SK-N-SH treated with all-trans-retinoic acid at 6 μM for 48 hours (cell line): ENCODE measurements at regions not wholly inside any gene's neighbourhood (a gene's known extent, or its start where the extent isn't known, plus 50 kb on each side); places are given as distances from the start of the nearest gene placed in this dataset.
A peak's percentile ranks its signal among the peaks of the same experiment; 100 is the strongest.

Experiments used
- ATAC-seq: fragments of 200-7000 bp; cut with Tn5 transposase; 3 replicates; pipeline ENCODE4 v1.9.1; 2020; ENCODE audit warnings: mild to moderate bottlenecking, moderate library complexity
- ARNTL ChIP-seq: fragments of 450-650 bp; formaldehyde crosslinking; IDR thresholded peaks from 2 replicates; pipeline ENCODE4 v1.5.0; 2020; ENCODE audit warnings: low read depth, mild to moderate bottlenecking, moderate library complexity, borderline replicate concordance
- BACH2 ChIP-seq: fragments of 250-450 bp; sonication (Bioruptor Pico); IDR thresholded peaks from 2 replicates; pipeline ENCODE4 v1.9.0; 2021; ENCODE audit warnings: mild to moderate bottlenecking, borderline replicate concordance
- CREB5 ChIP-seq: fragments of 250-450 bp; sonication (Bioruptor Pico); IDR thresholded peaks from 2 replicates; pipeline ENCODE4 v1.5.1; 2020; ENCODE audit warnings: low read depth, mild to moderate bottlenecking, moderate library complexity
- CSDC2 ChIP-seq: fragments of 250-450 bp; sonication (Bioruptor Pico); IDR thresholded peaks from 2 replicates; pipeline ENCODE4 v1.5.0; 2020; ENCODE audit warnings: mild to moderate bottlenecking, moderate library complexity
- CSRNP3 ChIP-seq: fragments of 250-450 bp; sonication (Bioruptor Pico); IDR thresholded peaks from 2 replicates; pipeline ENCODE4 v1.5.1; 2021; ENCODE audit warnings: mild to moderate bottlenecking, moderate library complexity
- ESRRG ChIP-seq: fragments of 250-450 bp; sonication (Bioruptor Pico); IDR thresholded peaks from 2 replicates; pipeline ENCODE4 v1.6.1; 2021; ENCODE audit warnings: mild to moderate bottlenecking
- GLIS3 ChIP-seq: fragments of 250-450 bp; sonication (Bioruptor Pico); IDR thresholded peaks from 2 replicates; pipeline ENCODE4 v1.5.0; 2020; ENCODE audit warnings: mild to moderate bottlenecking, moderate library complexity
- ISL1 ChIP-seq: fragments of 250-450 bp; sonication (Bioruptor Pico); IDR thresholded peaks from 2 replicates; pipeline ENCODE4 v2.1.2; 2022; ENCODE audit warnings: mild to moderate bottlenecking, moderate library complexity
- OSR1 ChIP-seq: fragments of 250-450 bp; sonication (Bioruptor Pico); IDR thresholded peaks from 2 replicates; pipeline ENCODE4 v1.8.0; 2022; ENCODE audit warnings: moderate library complexity, mild to moderate bottlenecking, inconsistent platforms
- POU6F1 ChIP-seq: fragments of 250-450 bp; sonication (Bioruptor Pico); IDR thresholded peaks from 2 replicates; pipeline ENCODE4 v1.8.0; 2021; ENCODE audit warnings: low read depth, mild to moderate bottlenecking, moderate library complexity, borderline replicate concordance
- PPARA ChIP-seq: fragments of 250-450 bp; sonication (Bioruptor Pico); IDR thresholded peaks from 2 replicates; pipeline ENCODE4 v1.5.0; 2020; ENCODE audit warnings: mild to moderate bottlenecking, borderline replicate concordance
- RARB ChIP-seq: fragments of 250-450 bp; sonication (Bioruptor Pico); IDR thresholded peaks from 2 replicates; pipeline ENCODE4 v1.8.0; 2021; ENCODE audit warnings: mild to moderate bottlenecking, moderate library complexity
- SNAI2 ChIP-seq: fragments of 250-450 bp; sonication (Bioruptor Pico); IDR thresholded peaks from 2 replicates; pipeline ENCODE4 v1.5.0; 2020; ENCODE audit warnings: mild to moderate bottlenecking, moderate library complexity
- TCF4 ChIP-seq: fragments of 250-450 bp; sonication (Bioruptor Pico); IDR thresholded peaks from 2 replicates; pipeline ENCODE4 v1.8.0; 2021; ENCODE audit warnings: mild to moderate bottlenecking, moderate library complexity, borderline replicate concordance
- TOX ChIP-seq: fragments of 250-450 bp; sonication (Bioruptor Pico); IDR thresholded peaks from 2 replicates; pipeline ENCODE4 v1.8.0; 2021; ENCODE audit warnings: mild to moderate bottlenecking, moderate library complexity, borderline replicate concordance
- ZC3H10 ChIP-seq: fragments of 250-450 bp; sonication (Bioruptor Pico); IDR thresholded peaks from 2 replicates; pipeline ENCODE4 v1.5.1; 2021; ENCODE audit warnings: mild to moderate bottlenecking, moderate library complexity
- ZFP3 ChIP-seq: fragments of 250-450 bp; sonication (Bioruptor Pico); IDR thresholded peaks from 2 replicates; pipeline ENCODE4 v1.5.0; 2020; ENCODE audit warnings: mild to moderate bottlenecking, moderate library complexity
- ZFP30 ChIP-seq: fragments of 450-650 bp; formaldehyde crosslinking; IDR thresholded peaks from 2 replicates; pipeline ENCODE4 v1.5.0; 2022; ENCODE audit warnings: mild to moderate bottlenecking, moderate library complexity
- ZNF565 ChIP-seq: fragments of 450-650 bp; formaldehyde crosslinking; conservative IDR thresholded peaks from 2 replicates; pipeline ENCODE4 v1.5.0; 2020; ENCODE audit warnings: low read depth, mild to moderate bottlenecking, moderate library complexity
- ZNF70 ChIP-seq: fragments of 450-650 bp; formaldehyde crosslinking; IDR thresholded peaks from 2 replicates; pipeline ENCODE4 v1.5.0; 2020; ENCODE audit warnings: mild to moderate bottlenecking, moderate library complexity
- ZNF8 ChIP-seq: fragments of 450-650 bp; formaldehyde crosslinking; IDR thresholded peaks from 2 replicates; pipeline ENCODE4 v1.5.0; 2020; ENCODE audit warnings: mild to moderate bottlenecking, moderate library complexity
- TF ChIP-seq, protein P1 (sequence below): fragments of 250-450 bp; sonication (Bioruptor Pico); IDR thresholded peaks from 2 replicates; pipeline ENCODE4 v1.5.0; 2020; ENCODE audit warnings: mild to moderate bottlenecking, moderate library complexity
- TF ChIP-seq, protein P2 (sequence below): fragments of 250-450 bp; sonication (Bioruptor Pico); IDR thresholded peaks from 2 replicates; pipeline ENCODE4 v1.8.0; 2020; ENCODE audit warnings: mild to moderate bottlenecking, moderate library complexity, borderline replicate concordance

GRCh38 chr17:65349916-65350315 is 211.5 kb downstream of the AXIN2 start:
- ATAC-seq, result no peak
- peak; percentile 92 for TF ChIP-seq ZFP30 (CRISPR knock-in tag)
- TF ChIP-seq ISL1, result no peak
- TF ChIP-seq, all 23 proteins: peak for 1

DNA sequence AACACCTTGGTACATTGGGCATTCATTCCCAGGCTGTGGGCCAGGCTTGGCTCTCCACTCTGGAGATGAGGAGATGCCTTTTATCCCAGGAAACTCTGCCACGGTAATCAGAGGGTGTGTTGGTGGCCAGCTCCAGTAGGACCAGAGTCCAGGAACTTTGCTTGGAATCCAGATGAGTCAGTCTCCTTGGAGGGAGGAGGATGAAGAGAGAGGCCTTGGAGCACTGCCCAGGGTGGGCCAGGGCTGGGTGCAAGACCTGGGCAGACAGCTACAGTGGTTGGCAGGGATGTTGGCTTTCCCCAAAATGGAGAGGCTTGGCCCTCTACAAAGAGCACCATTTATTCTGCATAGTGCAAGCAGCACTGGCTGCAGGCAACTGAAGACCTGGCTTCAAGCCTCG is 209.0 kb downstream of the RGS9 start:
- no peak for TF ChIP-seq TCF4 (CRISPR knock-in tag)
- TF ChIP-seq ARNTL (CRISPR knock-in tag), result no peak
- TF ChIP-seq ZC3H10 (CRISPR knock-in tag), result no peak
- no peak for TF ChIP-seq ZFP3
- TF ChIP-seq TOX, result no peak
- TF ChIP-seq ZFP30 (CRISPR knock-in tag), result no peak
- no peak for TF ChIP-seq PPARA
- no peak for TF ChIP-seq ZNF8 (CRISPR knock-in tag)
- TF ChIP-seq CREB5 (CRISPR knock-in tag), result no peak
- no peak for TF ChIP-seq RARB
- TF ChIP-seq ZNF565 (CRISPR knock-in tag), result no peak
- TF ChIP-seq, protein P1, sequence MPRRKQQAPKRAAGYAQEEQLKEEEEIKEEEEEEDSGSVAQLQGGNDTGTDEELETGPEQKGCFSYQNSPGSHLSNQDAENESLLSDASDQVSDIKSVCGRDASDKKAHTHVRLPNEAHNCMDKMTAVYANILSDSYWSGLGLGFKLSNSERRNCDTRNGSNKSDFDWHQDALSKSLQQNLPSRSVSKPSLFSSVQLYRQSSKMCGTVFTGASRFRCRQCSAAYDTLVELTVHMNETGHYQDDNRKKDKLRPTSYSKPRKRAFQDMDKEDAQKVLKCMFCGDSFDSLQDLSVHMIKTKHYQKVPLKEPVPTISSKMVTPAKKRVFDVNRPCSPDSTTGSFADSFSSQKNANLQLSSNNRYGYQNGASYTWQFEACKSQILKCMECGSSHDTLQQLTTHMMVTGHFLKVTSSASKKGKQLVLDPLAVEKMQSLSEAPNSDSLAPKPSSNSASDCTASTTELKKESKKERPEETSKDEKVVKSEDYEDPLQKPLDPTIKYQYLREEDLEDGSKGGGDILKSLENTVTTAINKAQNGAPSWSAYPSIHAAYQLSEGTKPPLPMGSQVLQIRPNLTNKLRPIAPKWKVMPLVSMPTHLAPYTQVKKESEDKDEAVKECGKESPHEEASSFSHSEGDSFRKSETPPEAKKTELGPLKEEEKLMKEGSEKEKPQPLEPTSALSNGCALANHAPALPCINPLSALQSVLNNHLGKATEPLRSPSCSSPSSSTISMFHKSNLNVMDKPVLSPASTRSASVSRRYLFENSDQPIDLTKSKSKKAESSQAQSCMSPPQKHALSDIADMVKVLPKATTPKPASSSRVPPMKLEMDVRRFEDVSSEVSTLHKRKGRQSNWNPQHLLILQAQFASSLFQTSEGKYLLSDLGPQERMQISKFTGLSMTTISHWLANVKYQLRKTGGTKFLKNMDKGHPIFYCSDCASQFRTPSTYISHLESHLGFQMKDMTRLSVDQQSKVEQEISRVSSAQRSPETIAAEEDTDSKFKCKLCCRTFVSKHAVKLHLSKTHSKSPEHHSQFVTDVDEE (CRISPR knock-in tag), result no peak
- TF ChIP-seq OSR1 (CRISPR knock-in tag), result no peak
- TF ChIP-seq CSDC2, result no peak
- TF ChIP-seq ESRRG, result no peak
- no peak for TF ChIP-seq CSRNP3 (CRISPR knock-in tag)
- TF ChIP-seq ISL1, result no peak
- TF ChIP-seq ZNF70 (CRISPR knock-in tag), result no peak
- TF ChIP-seq, protein P2, sequence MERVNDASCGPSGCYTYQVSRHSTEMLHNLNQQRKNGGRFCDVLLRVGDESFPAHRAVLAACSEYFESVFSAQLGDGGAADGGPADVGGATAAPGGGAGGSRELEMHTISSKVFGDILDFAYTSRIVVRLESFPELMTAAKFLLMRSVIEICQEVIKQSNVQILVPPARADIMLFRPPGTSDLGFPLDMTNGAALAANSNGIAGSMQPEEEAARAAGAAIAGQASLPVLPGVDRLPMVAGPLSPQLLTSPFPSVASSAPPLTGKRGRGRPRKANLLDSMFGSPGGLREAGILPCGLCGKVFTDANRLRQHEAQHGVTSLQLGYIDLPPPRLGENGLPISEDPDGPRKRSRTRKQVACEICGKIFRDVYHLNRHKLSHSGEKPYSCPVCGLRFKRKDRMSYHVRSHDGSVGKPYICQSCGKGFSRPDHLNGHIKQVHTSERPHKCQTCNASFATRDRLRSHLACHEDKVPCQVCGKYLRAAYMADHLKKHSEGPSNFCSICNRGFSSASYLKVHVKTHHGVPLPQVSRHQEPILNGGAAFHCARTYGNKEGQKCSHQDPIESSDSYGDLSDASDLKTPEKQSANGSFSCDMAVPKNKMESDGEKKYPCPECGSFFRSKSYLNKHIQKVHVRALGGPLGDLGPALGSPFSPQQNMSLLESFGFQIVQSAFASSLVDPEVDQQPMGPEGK (CRISPR knock-in tag), result no peak
- TF ChIP-seq POU6F1 (CRISPR knock-in tag), result no peak
- no peak; the same call in 2 of the 3 replicates for ATAC-seq

DNA sequence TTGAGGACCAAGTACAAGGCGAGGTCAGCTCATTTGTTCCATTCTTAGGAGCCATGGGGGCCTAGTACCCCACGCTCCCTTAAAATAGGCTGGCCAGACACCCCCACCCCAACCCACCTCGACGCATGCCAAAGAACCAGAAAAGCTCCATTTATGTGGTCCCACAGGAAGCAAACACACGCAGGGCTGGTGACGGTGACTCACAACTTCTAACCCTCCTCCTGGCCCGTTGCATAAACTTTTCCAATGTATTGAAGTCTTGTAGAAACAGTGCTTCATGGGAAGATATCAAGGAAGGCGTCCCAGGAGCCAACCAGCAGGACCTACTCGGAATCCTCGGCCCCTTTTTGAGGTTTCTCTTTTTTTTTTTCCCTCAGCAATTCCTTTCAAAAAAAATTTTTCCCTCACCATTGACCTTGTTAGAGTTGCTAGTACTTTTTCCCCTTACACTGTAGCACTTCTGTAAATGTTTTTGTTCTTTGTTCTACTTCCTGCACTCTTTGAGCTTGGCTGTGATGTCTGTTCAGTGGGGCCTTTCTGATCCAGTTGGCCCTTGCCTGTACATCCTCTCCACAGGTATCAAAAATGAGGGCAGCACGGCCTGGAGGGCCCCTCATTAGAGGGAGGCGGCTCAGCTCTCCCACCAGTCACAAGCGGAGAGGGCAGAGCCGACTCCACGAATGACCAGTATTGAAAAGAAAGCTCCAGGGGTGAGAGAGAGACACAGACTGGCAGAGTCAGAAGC is 208.3 kb downstream of the RGS9 start:
- TF ChIP-seq TOX (no peak), ZNF70 (CRISPR knock-in tag) (no peak), SNAI2 (CRISPR knock-in tag) (no peak), BACH2 (no peak), TCF4 (CRISPR knock-in tag) (no peak), ZFP3 (no peak), OSR1 (CRISPR knock-in tag) (no peak), GLIS3 (CRISPR knock-in tag) (no peak), ZC3H10 (CRISPR knock-in tag) (no peak), RARB (no peak), CREB5 (CRISPR knock-in tag) (no peak), ISL1 (no peak), ZNF8 (CRISPR knock-in tag) (no peak)
- TF ChIP-seq, protein P1 (CRISPR knock-in tag), result no peak
- no peak for ATAC-seq
